ENCODE measurements at regions not wholly inside any gene's neighbourhood (a gene's known extent, or its start where the extent isn't known, plus 50 kb on each side); places are given as distances from the start of the nearest gene placed in this dataset.

- intact Hi-C loops (cut with micrococcal nuclease; ENCODE audit: unreplicated experiment) = no loop called here
- POLR2A ChIA-PET (ENCODE audit: low non-redundant PET) = no interaction called here
- TF ChIP-seq EZH2 (IDR thresholded peaks at IDR 0.05; ENCODE audit: borderline replicate concordance, low read depth, low read length, poor library complexity, severe bottlenecking) (no peak), CTCF (conservative IDR thresholded peaks at IDR 0.05; ENCODE audit: low read depth, low read length) (no peak)
These were observed 323.8 kb upstream of the DNAJC19 start for GRCh38 chr3:181313335-181313734.

GRCh38 chr3:181311186-181311585 is 321.6 kb upstream of the DNAJC19 start:
- Histone ChIP-seq H3K27ac (ENCODE audit: low read depth, low read length, poor library complexity, severe bottlenecking) (no peak overlapping the region), H3K4me3 (ENCODE audit: low read depth, low read length, poor library complexity, severe bottlenecking) (no peak overlapping the region), H3K4me1 (ENCODE audit: insufficient read depth, low read length, poor library complexity, severe bottlenecking) (no peaks in the 10 kb centered on the region), H3K27me3 (replicated peaks; ENCODE audit: insufficient read depth, low read depth, low read length, poor library complexity) (peaks cover 17% of the 10 kb centered on the region), H3K9me3 (ENCODE audit: low read depth, low read length, poor library complexity, severe bottlenecking) (no peaks in the 10 kb centered on the region), H3K36me3 (ENCODE audit: insufficient read depth, low read length, poor library complexity, severe bottlenecking) (no peaks in the 10 kb centered on the region)
- TF ChIP-seq CTCF (conservative IDR thresholded peaks at IDR 0.05; ENCODE audit: low read depth, low read length) (no peak), EZH2 (IDR thresholded peaks at IDR 0.05; ENCODE audit: borderline replicate concordance, low read depth, low read length, poor library complexity, severe bottlenecking) (no peak)
- ChIA-PET CTCF (no interaction called here), POLR2A (ENCODE audit: low non-redundant PET) (no interaction called here)
- BruUV-seq (replicated peaks) = no TSS peak
- intact Hi-C loops (cut with micrococcal nuclease; ENCODE audit: unreplicated experiment) = no loop called here
- DNase-seq (ENCODE audit: low spot score) = no peak

More at GRCh38 chr3:181313335-181313734, 323.8 kb upstream of the DNAJC19 start:
- no peak overlapping the region for H3K27ac ChIP-seq (ENCODE audit: low read depth, low read length, poor library complexity, severe bottlenecking)
- H3K36me3 ChIP-seq (ENCODE audit: insufficient read depth, low read length, poor library complexity, severe bottlenecking) = no peaks in the 10 kb centered on the region
- H3K4me3 ChIP-seq (ENCODE audit: low read depth, low read length, poor library complexity, severe bottlenecking) = no peak overlapping the region
- H3K4me1 ChIP-seq (ENCODE audit: insufficient read depth, low read length, poor library complexity, severe bottlenecking) = no peaks in the 10 kb centered on the region
- H3K27me3 ChIP-seq (replicated peaks; ENCODE audit: insufficient read depth, low read depth, low read length, poor library complexity) = peaks cover 17% of the 10 kb centered on the region
- BruUV-seq (replicated peaks) = no TSS peak
- CTCF ChIA-PET = no interaction called here
- no peaks in the 10 kb centered on the region for H3K9me3 ChIP-seq (ENCODE audit: low read depth, low read length, poor library complexity, severe bottlenecking)
- DNase-seq (ENCODE audit: low spot score) = no peak

- BruUV-seq (replicated peaks) = no TSS peak
- intact Hi-C loops (cut with micrococcal nuclease; ENCODE audit: unreplicated experiment) = no loop called here
- DNase-seq (ENCODE audit: low spot score) = no peak
- no peak for TF ChIP-seq EZH2 (IDR thresholded peaks at IDR 0.05; ENCODE audit: borderline replicate concordance, low read depth, low read length, poor library complexity, severe bottlenecking)
- TF ChIP-seq CTCF (conservative IDR thresholded peaks at IDR 0.05; ENCODE audit: low read depth, low read length) = no peak
- Histone ChIP-seq H3K27ac (ENCODE audit: low read depth, low read length, poor library complexity, severe bottlenecking) (no peak overlapping the region), H3K27me3 (replicated peaks; ENCODE audit: insufficient read depth, low read depth, low read length, poor library complexity) (peaks cover 65% of the 10 kb centered on the region), H3K36me3 (ENCODE audit: insufficient read depth, low read length, poor library complexity, severe bottlenecking) (no peaks in the 10 kb centered on the region), H3K4me3 (ENCODE audit: low read depth, low read length, poor library complexity, severe bottlenecking) (no peak overlapping the region), H3K4me1 (ENCODE audit: insufficient read depth, low read length, poor library complexity, severe bottlenecking) (no peaks in the 10 kb centered on the region), H3K9me3 (ENCODE audit: low read depth, low read length, poor library complexity, severe bottlenecking) (no peaks in the 10 kb centered on the region)
- ChIA-PET POLR2A (ENCODE audit: low non-redundant PET) (no interaction called here), CTCF (no interaction called here)
These were observed 313.4 kb upstream of the DNAJC19 start for GRCh38 chr3:181302960-181303359.

Measured in A673 (cell line).